HG02870 (cell line): ENCODE measurements at regions not wholly inside any gene's neighbourhood (a gene's known extent, or its start where the extent isn't known, plus 50 kb on each side); places are given as distances from the start of the nearest gene placed in this dataset.

Experiments used
- ATAC-seq: cut with Tn5 transposase; IDR thresholded peaks from one replicate; pipeline ENCODE4 v1.9.1; 2021; ENCODE audit warnings: mild to moderate bottlenecking, moderate library complexity; ENCODE audit not compliant: unreplicated experiment

DNA sequence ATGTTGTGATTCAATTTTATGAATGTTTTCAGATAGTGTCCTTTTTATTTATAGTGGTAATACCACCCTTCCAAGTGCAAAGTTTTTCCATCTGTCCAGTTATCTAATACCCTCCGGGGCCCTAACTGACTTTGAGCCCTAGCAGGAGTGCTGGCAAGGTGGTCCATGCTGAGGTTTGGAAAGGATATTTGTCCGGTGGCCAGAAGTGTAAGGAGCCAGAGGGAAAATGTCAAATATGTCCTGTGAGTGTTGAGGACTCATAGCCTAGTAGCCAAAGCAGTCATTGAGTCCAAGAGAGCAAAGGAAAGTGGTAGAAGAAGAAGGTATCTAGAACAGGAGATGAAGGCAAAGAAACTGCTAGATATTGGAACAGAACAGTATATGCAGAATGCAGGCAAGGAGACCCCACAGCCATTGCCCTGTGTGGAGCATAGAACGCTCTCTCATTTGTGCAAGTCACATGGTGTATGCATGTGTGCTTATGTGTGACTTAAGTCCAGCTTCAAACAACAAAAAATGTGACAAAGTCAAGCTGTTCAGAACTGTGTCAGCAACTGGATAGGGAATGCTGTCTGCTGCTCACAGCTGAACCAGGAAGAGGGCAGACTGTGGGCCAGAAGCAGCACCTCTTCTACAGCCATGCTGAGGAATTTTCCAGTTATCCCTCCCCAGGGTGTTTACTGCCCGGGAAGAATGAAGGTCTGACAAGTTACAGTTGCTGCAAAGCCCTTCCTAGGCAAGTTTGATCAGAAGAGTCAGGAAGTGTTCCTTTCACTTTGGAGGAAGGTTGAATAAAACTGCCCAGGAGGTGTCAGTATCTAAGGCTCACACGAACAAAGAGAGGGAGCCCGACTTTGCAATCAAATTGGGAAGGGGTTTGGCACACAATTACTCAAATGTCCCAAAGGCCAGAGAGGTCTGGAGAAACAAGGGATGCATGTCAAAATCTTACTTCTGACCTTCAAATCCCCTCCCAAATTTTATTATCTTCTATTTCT lies 463.3 kb upstream of the DMAC1 start:
- ATAC-seq, result no peak

DNA sequence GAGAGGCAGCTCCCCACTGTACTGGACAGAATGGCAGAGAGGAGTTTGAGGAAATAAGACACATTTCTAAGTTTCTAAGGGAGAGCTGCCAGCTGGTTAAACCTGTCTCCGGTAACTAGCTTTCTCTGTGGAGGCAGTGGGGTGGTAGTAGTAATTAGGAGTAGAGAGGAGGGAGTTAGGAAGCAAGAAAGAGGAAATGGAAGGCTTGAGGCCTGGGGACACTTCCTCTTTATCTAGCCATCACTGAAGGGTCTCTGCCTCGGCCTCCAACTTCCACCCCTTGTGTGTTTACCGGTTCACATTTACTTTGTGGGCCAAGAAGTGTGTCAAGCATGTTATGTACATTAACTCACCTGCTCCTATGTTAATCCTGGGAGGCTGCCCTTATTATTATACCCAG lies 462.2 kb upstream of the DMAC1 start:
- no peak for ATAC-seq

DNA sequence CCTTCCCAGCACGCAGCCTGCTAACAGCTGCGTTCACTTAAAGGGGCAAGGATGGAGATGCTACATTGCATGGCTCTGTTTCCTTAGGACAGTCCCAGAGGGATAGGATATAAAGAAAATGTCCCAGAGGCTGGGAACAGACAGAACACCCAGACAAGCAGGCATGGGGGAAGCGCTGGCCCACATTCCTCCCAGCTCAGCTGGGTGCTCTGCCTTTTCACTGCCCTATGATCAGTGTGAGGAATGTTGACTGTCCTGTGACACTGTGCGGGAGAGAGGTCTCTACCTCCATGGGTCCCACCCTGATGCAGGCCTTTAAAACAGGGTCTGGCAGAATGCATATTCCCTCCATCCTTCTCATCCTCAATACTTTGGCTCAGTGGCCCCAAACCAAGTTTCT lies 459.4 kb upstream of the DMAC1 start:
- no peak for ATAC-seq

DNA sequence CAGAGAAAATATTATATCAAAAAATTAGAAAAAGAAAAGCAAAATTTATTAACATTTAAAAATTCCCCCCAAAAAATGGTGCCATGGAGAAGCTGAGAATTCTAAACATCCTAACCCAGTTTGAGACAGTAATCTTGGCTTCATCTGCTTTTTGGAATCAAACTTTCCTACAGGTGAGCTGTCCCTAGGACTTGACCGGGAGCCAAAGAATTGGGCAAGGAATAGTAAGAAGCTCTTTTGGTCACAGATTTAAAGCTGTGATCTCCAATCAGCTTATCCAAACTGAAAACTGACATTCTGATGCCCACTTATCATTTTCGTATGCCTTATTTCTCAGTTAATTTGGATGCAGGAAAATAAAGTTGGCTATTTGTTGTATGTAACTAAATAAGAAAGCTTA lies 457.3 kb upstream of the DMAC1 start:
- ATAC-seq, result no peak

DNA sequence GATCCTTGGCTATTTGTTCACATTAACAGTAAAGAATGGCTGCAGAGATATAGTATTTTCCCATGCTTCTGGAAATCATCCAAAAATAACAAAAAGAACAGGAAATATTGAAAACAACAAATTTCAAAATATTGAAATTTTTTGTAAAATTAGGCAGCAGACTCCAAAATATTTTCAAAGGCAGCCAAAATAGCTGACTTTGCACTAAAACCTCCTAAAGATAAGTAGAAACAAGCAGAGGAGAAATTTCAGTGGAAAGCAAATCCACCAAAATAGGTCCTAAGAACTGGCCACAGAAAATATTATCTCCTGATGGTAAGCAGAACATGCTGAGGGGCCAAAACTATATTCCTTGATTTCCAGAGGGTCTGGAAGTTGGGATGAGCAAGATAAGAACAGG lies 456.3 kb upstream of the DMAC1 start:
- no peak for ATAC-seq

DNA sequence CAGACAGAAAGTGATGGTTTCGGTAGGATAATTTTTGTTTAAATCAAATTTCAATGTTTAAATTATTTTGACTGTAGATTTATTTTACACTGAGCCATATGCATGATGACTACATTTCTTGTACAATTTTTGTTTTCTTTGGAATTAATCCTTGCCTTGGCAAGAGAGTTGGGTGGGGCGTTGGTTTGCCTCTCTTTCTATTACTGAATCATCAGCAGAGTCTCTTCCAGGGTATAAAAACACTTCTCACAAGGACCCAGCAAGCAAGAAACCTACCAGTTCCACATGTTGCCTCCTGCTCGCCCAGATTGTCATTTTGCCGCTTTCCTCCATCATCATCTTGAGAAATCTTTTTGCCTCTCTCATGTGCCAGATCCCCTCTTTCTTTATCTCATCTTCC lies 455.0 kb upstream of the DMAC1 start:
- ATAC-seq, result no peak

DNA sequence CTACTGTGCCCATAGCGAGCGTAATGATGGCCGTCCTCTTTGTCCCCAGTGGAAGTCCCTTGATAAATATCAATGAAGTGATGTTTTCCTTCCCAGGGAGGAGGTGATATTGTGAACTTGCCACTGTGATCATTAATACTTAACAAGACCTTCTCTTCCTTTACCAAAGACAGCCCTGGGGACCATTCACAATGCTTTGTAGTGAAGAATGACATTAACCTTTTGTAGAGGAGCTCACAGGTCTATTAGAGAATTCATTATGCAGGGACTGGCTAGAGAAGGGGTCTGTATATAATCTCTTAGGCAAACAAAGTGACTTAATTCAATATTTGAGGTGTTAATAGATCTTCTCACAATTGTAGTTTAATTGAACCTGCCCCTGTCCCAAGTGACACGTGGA lies 452.9 kb upstream of the DMAC1 start:
- ATAC-seq, result no peak

DNA sequence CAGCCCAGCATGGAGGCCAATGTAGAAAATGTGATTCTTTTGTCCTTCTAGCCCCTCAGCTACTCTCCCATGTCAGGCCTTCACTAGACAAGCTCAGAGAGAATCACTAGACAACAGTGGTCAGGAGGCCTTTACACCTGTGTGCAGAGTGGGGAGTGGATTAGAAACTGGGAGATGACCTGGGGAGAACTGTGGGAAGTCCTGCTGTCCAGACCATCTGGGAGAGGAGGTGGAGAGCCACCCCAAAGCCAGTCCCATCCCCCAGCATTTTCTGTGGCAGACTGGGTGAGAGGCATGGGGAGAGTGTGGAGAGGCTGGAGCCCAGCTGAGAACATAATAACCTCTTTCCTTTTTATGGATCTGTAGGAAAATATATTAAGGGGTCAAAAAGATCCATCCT lies 452.0 kb upstream of the DMAC1 start:
- ATAC-seq, result no peak

DNA sequence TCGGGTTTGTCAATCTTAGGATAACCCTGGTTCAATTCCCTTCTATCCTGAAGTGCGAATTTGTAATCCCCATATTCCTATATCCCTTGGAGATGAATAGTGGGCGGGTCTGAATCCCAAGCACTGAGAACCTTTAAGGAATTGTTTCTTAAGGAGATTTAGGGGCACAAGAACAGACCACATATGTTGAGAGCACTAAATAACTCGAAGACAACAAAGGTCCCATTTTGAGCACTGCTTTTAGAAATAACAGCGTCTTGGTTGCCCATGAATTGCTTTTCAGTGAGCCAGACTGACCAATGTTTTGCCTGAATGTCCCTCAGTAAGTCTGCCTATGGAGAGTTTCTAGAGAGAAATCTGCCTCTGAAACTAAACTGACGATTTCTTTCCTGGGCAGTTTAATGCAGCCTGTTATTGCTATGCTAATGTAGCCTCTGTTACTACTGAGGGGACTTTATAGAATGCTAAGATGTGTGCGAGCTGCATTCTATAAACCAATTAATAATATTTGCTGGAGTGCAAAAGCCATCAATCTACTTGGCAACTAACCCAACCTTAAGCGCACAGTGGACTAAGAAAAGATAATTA lies 445.0 kb upstream of the DMAC1 start:
- no peak for ATAC-seq

DNA sequence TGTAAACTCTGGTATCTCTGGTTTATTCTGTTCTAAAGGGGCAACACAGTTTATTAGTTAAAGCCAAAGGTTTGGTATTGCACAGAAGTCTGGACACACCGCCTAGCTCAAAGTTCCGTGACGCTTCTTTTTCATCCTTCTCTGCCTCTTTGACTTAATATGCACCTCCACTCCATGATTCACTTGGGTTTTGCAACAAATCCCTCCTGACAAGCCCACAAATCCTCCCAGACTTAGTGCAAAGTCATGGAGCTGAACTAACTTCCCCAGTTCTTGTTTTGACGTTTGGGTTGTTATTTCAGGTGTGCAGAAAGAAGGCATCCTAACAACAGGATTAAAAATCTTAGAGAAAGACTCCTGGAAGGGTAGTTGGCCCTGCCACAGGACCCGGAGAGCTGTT lies 441.6 kb upstream of the DMAC1 start:
- ATAC-seq, result no peak

DNA sequence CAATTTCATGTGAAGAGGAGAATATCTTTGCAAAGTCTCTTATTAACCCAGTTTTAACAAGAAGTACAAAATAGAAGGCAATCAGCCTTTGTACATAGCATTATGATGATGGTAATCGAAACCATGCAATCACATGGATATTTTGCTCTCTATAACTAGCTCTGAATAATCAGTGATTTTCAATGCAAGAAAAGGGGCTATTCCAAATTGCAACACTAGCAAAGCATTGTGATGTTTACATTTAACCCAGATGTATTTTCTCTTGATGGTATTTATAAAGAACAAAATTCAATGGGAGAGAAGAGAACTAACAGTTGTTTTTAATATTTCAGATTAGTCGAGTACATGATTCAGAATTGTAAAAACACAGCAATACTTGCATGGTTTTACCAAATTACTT lies 437.5 kb upstream of the DMAC1 start:
- no peak for ATAC-seq

DNA sequence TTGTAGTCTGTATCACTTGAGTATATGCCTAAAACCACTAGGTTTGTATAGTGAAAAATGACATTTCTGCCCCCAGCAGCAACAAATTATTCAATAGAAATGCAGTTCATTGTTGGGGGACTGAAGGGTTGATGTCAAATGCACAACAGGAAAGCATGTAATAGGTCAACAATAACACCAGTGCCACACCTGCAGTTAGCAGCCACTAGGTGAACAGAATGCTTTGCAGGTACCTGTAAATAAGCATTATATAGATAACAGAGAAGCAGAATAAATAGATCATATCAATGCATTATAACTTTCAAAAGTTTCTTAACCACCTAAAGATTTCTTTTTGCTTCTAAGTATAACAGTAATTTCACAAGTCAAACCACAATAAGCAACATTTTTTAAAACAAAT lies 435.9 kb upstream of the DMAC1 start:
- ATAC-seq, result no peak

DNA sequence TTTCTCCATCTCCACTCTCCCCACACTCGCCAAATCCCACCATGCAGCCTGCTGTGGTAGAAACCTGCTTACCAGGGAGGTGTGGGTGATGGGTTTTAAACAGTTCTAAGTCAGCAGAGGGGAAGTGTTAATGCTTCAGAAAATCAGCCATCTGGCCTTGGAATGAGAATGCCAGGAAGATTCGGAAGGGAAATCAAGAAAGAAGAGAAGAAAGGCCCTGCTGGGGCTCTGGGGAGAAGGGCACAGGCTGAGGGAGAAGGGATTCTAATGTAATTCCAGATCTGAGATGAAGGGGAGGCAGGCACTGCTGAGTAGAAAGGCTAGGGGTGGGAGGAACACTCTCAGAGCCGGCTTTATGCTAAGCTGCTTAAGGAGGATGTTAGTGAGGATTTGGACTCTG lies 434.7 kb upstream of the DMAC1 start:
- ATAC-seq, result no peak

DNA sequence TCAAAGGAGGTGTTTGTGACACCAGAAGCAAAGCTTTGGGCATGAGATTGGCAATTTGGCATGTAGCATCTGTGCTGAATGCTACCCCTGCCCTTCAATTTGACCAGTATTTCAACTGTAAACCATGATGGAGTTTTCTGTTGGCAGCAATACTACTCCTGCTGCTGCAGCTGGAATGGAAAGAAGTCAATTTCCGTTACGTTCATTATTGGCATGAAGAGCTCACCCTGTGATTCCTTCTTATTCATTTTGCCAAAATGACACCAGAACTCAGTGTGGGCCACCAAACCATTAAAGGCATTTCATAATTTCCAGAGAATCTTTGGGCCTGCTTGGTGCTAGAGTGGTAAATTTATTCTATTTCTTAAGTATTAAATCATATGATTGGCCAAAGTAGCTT lies 433.1 kb upstream of the DMAC1 start:
- ATAC-seq, result no peak

DNA sequence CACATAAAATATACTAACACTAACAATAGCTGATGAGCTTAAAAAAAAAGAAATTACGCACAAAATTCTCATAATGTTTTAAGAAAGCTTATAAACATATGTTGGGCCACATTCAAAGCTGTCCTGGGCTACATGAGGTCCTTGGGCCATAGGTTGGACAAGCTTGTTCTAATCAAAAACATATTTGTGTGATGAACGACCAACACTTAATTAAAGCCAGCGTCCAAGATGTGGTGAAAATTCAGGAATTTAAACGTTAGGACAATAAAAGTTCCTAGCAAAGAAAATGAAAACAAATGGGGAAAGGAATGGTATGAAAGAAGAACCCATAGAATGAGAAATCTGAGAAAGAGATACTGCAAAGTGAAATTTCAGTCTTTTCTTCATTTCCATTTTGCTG lies 429.6 kb upstream of the DMAC1 start:
- no peak for ATAC-seq

DNA sequence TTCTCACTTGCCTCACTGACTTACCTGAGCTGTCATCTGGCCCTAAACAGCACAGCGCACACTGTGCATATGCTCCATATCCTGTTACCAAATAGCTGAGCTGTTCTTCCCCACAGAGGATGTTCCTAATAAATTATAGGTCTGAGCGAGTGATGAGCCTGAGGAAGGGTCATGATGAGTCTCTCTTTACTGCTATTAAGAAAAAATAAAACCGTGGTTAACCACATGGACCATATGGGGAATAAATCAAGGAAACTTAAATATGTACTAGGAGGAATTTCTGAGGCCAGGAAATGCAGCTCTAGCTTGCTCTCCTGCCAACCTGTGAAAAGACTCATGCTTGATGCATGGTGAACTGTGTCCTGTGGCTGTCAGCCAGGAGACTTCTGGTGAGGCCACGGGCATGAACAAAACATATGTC lies 424.8 kb upstream of the DMAC1 start:
- ATAC-seq, result no peak

DNA sequence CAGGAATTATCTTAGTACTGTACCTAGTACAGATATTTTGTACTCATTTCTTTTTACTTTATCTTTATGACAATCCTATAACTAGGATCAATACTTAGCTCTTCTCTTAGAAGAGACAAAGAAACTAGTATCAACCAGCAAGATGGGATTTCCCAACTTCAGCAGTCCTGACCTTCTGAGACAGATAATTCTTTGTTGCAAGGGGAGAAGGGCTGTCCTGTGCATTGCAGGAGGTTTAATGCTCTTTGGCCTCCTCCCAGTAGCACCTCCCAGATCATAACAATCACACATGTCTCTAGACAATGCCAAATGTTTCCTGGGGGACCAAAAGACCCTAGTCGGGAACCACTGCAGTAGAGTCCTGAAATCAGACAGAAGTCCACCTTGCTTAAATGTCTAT lies 424.3 kb upstream of the DMAC1 start:
- ATAC-seq, result no peak

DNA sequence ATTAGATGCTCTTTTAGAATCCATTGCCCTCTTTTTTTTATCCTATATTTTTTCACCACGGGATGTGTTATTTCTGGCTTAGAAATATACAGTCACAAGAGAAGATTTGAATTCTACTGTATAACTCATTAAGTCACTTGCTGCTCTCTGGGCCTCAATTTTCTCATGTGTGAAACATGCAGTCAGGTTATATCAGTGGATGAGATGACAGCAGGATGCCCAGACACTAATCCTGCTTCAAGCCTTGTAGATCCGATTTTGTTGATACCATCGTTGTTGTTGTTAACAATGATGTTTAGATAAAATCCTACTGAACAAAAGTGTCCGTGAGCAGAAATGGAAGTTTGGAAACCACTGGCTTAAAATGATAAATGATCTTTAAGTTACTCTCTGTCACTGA lies 421.9 kb upstream of the DMAC1 start:
- ATAC-seq, result no peak

DNA sequence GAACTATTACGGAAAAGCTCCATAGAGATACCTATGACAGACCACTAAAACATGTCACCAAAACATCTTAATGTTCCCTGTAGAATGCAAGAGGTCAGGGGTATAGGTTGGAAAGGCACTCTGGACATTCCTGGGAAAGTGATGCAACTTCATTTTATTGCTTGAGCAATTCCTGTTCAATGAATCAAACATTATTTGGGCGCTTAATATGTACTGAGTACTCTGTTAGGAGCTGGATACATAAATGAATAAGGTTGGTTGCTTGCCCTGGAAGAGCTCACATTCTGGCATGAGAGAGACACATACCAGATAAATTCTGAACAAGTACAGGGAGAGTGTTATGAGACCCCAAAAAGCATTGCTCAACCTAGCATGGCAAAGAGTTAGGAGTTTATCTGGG lies 408.9 kb upstream of the DMAC1 start:
- ATAC-seq, result no peak

DNA sequence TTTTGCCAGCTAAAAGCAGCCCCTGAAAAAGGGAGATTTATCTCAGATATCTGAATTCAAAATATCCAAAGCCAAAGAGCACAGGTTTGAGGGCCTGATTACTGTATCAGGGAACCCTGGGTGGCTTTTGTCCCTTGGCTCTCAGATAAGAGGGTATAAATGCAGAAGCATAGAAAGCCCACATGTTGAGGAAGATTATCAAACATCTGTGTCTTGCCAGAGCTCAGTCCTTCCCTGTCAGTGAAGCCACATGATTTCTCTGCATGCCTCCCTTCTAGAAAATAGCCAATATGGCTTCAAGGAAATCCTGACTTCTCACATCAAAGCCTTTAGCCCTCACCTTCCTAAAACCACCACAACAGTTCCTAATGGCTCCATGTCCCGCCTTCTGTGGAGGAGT lies 408.0 kb upstream of the DMAC1 start:
- ATAC-seq, result no peak

DNA sequence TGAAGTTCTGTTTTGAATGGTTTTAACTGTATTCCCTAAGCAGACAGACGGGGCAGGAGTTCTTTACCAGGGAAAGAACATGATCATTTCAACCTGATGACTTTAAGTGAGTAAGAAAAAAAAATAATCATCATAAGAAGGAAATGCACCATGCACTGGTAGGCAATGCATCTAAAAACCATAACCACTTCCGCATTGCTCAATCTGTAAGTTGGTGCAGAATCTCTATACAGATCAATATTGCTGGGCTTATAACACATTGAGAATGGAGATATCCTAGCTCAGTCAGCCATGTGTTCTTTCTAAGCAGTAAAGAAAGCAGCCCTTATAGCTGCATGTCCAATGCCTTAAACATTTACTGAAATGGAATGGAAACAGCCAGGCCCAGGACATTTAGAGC lies 407.1 kb upstream of the DMAC1 start:
- ATAC-seq, result no peak

DNA sequence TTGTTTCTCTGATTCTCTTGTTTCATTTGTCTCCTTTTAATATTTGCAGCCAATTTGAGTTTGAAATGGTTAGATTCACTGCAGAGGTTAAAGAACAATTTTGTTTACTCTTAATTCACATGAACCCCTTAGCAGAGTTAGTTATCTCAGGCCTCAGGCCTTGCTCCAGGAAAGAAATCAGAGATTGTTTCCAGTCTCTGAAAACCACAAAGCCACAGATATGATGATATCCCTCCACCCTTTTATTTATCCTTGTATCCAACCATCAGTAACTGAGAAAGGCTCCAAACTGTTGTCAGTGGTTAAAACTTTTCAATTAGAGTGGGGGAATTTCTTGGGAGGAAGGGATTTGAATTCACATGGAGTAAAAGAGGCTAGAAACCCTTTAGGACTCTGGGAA lies 406.0 kb upstream of the DMAC1 start:
- no peak for ATAC-seq

DNA sequence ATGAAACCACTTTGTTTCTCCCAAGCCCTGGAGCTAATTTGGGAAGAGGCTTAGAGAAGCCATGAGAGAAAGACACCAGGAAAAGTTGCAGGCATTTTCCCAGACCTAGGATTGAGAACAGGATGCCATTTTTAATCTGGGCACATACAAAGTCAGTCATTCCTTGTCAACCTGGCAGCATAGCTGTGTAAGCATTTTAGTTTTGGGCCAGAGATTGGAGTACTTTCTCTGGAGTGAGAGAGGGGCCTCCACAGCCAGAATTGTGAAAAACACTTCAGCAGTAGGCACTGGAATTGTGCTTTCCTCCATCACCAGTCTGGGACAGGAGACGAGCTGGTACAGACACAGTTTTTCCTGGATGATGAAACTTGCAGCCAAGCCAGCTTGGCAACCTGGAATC lies 390.3 kb upstream of the DMAC1 start:
- no peak for ATAC-seq
